ENCODE measurements at regions not wholly inside any gene's neighbourhood (a gene's known extent, or its start where the extent isn't known, plus 50 kb on each side); places are given as distances from the start of the nearest gene placed in this dataset.

- DNase-seq (peak in 3 of 4 donors; percentile 7 to 28 (median 20)), ATAC-seq (peak; percentile 63)
- no peak overlapping the region for H3K27ac ChIP-seq
- no peaks in the 10 kb centered on the region for H3K9me3 ChIP-seq
- intact Hi-C loops (cut with DNase I): no loop called here
- TF ChIP-seq POLR2A (IDR thresholded peaks at IDR 0.05): no peak
- H3K4me1 ChIP-seq: no peaks in the 10 kb centered on the region
- no peak overlapping the region for H3K4me3 ChIP-seq
- no peaks in the 10 kb centered on the region for H3K27me3 ChIP-seq
- WGBS, 2 donors: 27 to 31% methylated on average over 3 of the region's 3 CpGs
- no peaks in the 10 kb centered on the region for H3K36me3 ChIP-seq (replicated peaks in 1 of 2; ENCODE audit: insufficient read depth in 1 of 2, low read depth in 2 of 2)
Observed at GRCh38 chr11:21927628-21928027, 265.3 kb upstream of the ANO5 start.

DNA sequence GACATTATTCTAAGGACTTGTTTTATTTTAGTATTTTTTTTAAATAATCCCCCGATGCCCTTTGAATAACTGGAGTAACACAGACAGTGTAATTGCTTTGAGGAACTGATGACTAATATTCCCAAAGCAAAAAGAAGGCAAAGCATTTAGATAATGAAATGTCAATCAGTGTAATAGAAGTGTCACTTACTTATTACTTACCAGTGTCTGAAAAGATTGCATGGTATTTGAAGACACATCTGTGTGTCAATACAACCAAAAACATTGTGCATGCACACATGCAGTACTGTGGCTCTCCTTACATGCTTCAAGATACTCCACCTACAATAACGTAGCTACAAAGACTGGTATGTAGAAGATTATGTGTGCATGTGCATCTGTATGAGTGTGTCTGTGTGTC lies 264.0 kb upstream of the ANO5 start:
- 75 to 77% methylated on average over 2 of the region's 2 CpGs for WGBS, 2 donors
- intact Hi-C loops (cut with DNase I): no loop called here
- Histone ChIP-seq H3K36me3 (replicated peaks in 1 of 2; ENCODE audit: insufficient read depth in 1 of 2, low read depth in 2 of 2) (no peaks in the 10 kb centered on the region), H3K4me1 (no peaks in the 10 kb centered on the region), H3K4me3 (no peak overlapping the region), H3K9me3 (no peaks in the 10 kb centered on the region), H3K27ac (no peak overlapping the region), H3K27me3 (no peaks in the 10 kb centered on the region)
- ATAC-seq: no peak
- DNase-seq: no peak
- TF ChIP-seq POLR2A (IDR thresholded peaks at IDR 0.05): no peak
- TF ChIP-seq, protein P1, sequence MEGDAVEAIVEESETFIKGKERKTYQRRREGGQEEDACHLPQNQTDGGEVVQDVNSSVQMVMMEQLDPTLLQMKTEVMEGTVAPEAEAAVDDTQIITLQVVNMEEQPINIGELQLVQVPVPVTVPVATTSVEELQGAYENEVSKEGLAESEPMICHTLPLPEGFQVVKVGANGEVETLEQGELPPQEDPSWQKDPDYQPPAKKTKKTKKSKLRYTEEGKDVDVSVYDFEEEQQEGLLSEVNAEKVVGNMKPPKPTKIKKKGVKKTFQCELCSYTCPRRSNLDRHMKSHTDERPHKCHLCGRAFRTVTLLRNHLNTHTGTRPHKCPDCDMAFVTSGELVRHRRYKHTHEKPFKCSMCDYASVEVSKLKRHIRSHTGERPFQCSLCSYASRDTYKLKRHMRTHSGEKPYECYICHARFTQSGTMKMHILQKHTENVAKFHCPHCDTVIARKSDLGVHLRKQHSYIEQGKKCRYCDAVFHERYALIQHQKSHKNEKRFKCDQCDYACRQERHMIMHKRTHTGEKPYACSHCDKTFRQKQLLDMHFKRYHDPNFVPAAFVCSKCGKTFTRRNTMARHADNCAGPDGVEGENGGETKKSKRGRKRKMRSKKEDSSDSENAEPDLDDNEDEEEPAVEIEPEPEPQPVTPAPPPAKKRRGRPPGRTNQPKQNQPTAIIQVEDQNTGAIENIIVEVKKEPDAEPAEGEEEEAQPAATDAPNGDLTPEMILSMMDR (IDR thresholded peaks at IDR 0.05): no peak

GRCh38 chr11:21930408-21930807 lies 262.5 kb upstream of the ANO5 start:
- intact Hi-C loops (cut with DNase I): loop anchor here (10.0 kb wide), 1 partner anchor 204 kb away; no protein-coding TSS in a partner anchor
- TF ChIP-seq POLR2A (IDR thresholded peaks at IDR 0.05): no peak
- TF ChIP-seq, protein P1 (IDR thresholded peaks at IDR 0.05): no peak
- no peak for ATAC-seq
- Histone ChIP-seq H3K4me1 (no peaks in the 10 kb centered on the region), H3K27me3 (no peaks in the 10 kb centered on the region), H3K4me3 (no peak overlapping the region), H3K9me3 (no peaks in the 10 kb centered on the region), H3K36me3 (replicated peaks in 1 of 2; ENCODE audit: insufficient read depth in 1 of 2, low read depth in 2 of 2) (no peaks in the 10 kb centered on the region), H3K27ac (no peak overlapping the region)
- DNase-seq: no peak
- 79 to 81% methylated on average over 2 of the region's 2 CpGs for WGBS, 2 donors

- no peak overlapping the region for H3K4me3 ChIP-seq
- DNase-seq (no peak), ATAC-seq (no peak)
- no peak overlapping the region for H3K27ac ChIP-seq
- H3K9me3 ChIP-seq: no peaks in the 10 kb centered on the region
- 77 to 80% methylated on average over 11 of the region's 11 CpGs for WGBS, 2 donors
- intact Hi-C loops (cut with DNase I): loop anchor here (10.0 kb wide), 1 partner anchor 203 kb away; no protein-coding TSS in a partner anchor
- no peak for TF ChIP-seq POLR2A (IDR thresholded peaks at IDR 0.05)
- TF ChIP-seq, protein P1 (IDR thresholded peaks at IDR 0.05): no peak
- no peaks in the 10 kb centered on the region for H3K36me3 ChIP-seq (replicated peaks in 1 of 2; ENCODE audit: insufficient read depth in 1 of 2, low read depth in 2 of 2)
- no peaks in the 10 kb centered on the region for H3K4me1 ChIP-seq
- no peaks in the 10 kb centered on the region for H3K27me3 ChIP-seq
Observed at GRCh38 chr11:21931436-21932101, 261.3 kb upstream of the ANO5 start.

DNA sequence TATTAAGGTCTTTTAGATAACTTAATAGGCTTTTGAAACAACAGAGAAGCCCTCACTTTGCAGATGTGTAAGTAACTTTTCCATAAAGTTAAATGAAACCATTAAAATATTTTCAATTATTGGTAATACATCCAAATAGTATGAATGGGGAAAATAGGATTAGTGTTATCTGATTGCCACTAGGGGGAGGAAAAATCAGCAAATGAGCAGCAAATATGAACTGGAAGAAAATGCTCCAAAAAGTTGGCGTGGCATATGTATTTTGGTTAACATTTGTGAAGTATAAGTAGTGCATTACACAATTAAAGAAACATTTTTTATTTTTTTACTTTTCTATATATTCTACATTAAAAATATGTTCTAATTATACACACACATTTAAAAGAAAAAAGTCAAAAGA lies 259.8 kb upstream of the ANO5 start:
- H3K4me3 ChIP-seq: no peak overlapping the region
- H3K27me3 ChIP-seq: no peaks in the 10 kb centered on the region
- no peak overlapping the region for H3K27ac ChIP-seq
- TF ChIP-seq POLR2A (IDR thresholded peaks at IDR 0.05): no peak
- TF ChIP-seq, protein P1 (IDR thresholded peaks at IDR 0.05): peak; percentile 24 to 70 (median 54)
- DNase-seq: no peak
- ATAC-seq: no peak
- intact Hi-C loops (cut with DNase I): loop anchor here (10.0 kb wide), 1 partner anchor 202 kb away; no protein-coding TSS in a partner anchor
- no peaks in the 10 kb centered on the region for H3K4me1 ChIP-seq
- no peaks in the 10 kb centered on the region for H3K9me3 ChIP-seq
- 16 to 22% methylated on average over 1 of the region's 1 CpG for WGBS, 2 donors
- no peaks in the 10 kb centered on the region for H3K36me3 ChIP-seq (replicated peaks in 1 of 2; ENCODE audit: insufficient read depth in 1 of 2, low read depth in 2 of 2)

Data from body of pancreas (tissue), 4 donors.